Cardiac muscle cell (in vitro differentiated cells and primary cell): ENCODE measurements at regions not wholly inside any gene's neighbourhood (a gene's known extent, or its start where the extent isn't known, plus 50 kb on each side); places are given as distances from the start of the nearest gene placed in this dataset.

Experiments used
- DNase-seq, 2 donors: peaks; one replicate each; pipeline versions ENCODE4 v3.0.0 to v3.0.0-alpha.2; 2010 to 2017; ENCODE audit warnings: low read depth in 1 of 2, low spot score in 1 of 2
- H3K27ac ChIP-seq: fragments of 200-600 bp; sonication (generic); 2 replicates; pipeline ENCODE4 v1.5.1; 2016
- H3K27me3 ChIP-seq: fragments of 200-600 bp; sonication (generic); 2 replicates; pipeline ENCODE4 v1.6.0; 2016; ENCODE audit warnings: control low read depth
- H3K36me3 ChIP-seq: fragments of 200-600 bp; sonication (generic); 2 replicates; pipeline ENCODE4 v1.5.1; 2016; ENCODE audit warnings: control low read depth
- H3K4me1 ChIP-seq: fragments of 200-600 bp; sonication (generic); 2 replicates; pipeline ENCODE4 v1.8.1; 2017; ENCODE audit warnings: low read depth, mild to moderate bottlenecking, mixed run types
- H3K4me3 ChIP-seq: fragments of 200-600 bp; sonication (generic); 2 replicates; pipeline ENCODE4 v1.5.1; 2016; ENCODE audit warnings: mild to moderate bottlenecking
- H3K9me3 ChIP-seq: fragments of 200-600 bp; sonication (generic); 2 replicates; pipeline ENCODE4 v1.5.1; 2017; ENCODE audit warnings: low read depth, mild to moderate bottlenecking, control low read depth
- CTCF ChIP-seq: IDR thresholded peaks from 2 replicates; pipeline ENCODE4 v1.5.1; 2012; ENCODE audit warnings: low read depth, mild to moderate bottlenecking, low read length

- H3K4me3 ChIP-seq, result no peak overlapping the region
- no peaks in the 10 kb centered on the region for H3K4me1 ChIP-seq
- DNase-seq, result no peak
- H3K27me3 ChIP-seq, result no peaks in the 10 kb centered on the region
- TF ChIP-seq CTCF, result no peak
- no peaks in the 10 kb centered on the region for H3K36me3 ChIP-seq
- H3K9me3 ChIP-seq, result no peaks in the 10 kb centered on the region
- H3K27ac ChIP-seq, result no peak overlapping the region
Measured at GRCh38 chr1:90357995-90358394, 359.1 kb downstream of the BARHL2 start.

GRCh38 chr1:90356991-90357390 lies 360.1 kb downstream of the BARHL2 start:
- no peaks in the 10 kb centered on the region for H3K4me1 ChIP-seq
- H3K27ac ChIP-seq, result no peak overlapping the region
- H3K4me3 ChIP-seq, result no peak overlapping the region
- no peaks in the 10 kb centered on the region for H3K9me3 ChIP-seq
- H3K27me3 ChIP-seq, result no peaks in the 10 kb centered on the region
- H3K36me3 ChIP-seq, result no peaks in the 10 kb centered on the region
- TF ChIP-seq CTCF, result no peak
- DNase-seq, result no peak

DNA sequence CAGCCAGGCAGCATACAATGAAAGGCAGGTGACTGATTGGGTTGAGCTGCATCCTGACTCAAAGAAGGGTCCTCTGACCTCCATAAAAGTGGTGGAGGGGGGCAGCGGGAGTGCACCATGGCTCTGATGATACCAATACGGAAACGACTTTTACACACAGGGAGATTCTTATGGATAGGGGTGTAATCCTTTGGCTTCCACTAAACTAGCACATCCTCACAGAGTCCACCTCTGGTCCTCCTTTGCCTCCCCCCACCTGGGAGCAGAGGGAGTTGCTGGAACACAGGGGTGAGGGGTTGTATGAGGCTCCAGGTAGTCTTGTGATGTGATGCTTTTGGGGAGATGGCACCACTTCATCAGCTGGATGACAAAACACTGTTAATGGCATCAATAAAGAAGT lies 361.0 kb downstream of the BARHL2 start:
- no peaks in the 10 kb centered on the region for H3K36me3 ChIP-seq
- H3K27ac ChIP-seq, result no peak overlapping the region
- no peak for TF ChIP-seq CTCF
- H3K4me3 ChIP-seq, result no peak overlapping the region
- DNase-seq, result no peak
- H3K27me3 ChIP-seq, result no peaks in the 10 kb centered on the region
- H3K9me3 ChIP-seq, result no peaks in the 10 kb centered on the region
- no peaks in the 10 kb centered on the region for H3K4me1 ChIP-seq

DNA sequence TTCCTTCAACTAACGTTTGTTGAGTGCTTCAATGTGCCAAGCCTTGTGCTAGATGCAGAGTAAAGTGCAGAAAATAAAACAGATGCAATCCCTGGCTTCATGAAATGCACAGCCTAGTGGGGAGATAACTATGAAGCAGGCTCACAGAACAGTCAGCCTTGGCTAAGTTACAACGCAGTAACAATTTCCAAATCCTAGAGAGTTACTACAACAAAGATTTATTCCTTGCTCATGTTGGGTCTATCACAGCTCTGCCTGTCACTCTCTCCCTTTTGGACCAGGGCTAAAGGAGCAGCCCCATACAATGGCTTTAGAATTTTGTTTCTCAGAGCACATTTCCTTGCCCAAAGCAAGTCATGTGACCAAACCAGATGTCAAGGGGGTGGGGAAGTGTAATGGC lies 359.8 kb downstream of the ZNF326 start:
- no peaks in the 10 kb centered on the region for H3K27me3 ChIP-seq
- no peak for TF ChIP-seq CTCF
- no peak overlapping the region for H3K27ac ChIP-seq
- DNase-seq, result no peak
- H3K36me3 ChIP-seq, result no peaks in the 10 kb centered on the region
- H3K9me3 ChIP-seq, result no peaks in the 10 kb centered on the region
- no peaks in the 10 kb centered on the region for H3K4me1 ChIP-seq
- H3K4me3 ChIP-seq, result no peak overlapping the region

GRCh38 chr1:90351019-90351418 lies 356.1 kb downstream of the ZNF326 start:
- Histone ChIP-seq H3K4me3 (no peak overlapping the region), H3K27me3 (no peaks in the 10 kb centered on the region), H3K4me1 (no peaks in the 10 kb centered on the region), H3K9me3 (no peaks in the 10 kb centered on the region), H3K27ac (no peak overlapping the region), H3K36me3 (no peaks in the 10 kb centered on the region)
- no peak for DNase-seq
- no peak for TF ChIP-seq CTCF

DNA sequence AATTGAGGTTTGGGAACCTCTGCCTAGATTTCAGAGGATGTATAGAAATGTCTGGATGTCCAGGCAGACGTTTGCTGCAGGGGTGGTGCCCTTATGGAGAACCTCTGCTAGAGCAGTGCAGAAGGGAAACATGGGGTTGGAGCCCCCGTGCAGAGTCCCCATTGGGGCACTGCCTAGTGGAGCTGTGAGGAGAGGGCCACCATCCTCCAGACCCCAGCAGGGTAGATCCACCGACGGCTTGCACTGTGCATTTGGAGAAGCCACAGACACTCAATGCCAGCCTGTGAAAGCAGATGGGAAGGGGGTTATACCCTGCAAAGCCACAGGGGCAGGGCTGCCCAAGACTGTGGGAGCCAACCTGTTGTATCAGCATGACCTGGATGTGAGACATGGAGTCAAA lies 354.6 kb downstream of the ZNF326 start:
- no peak for TF ChIP-seq CTCF
- no peak overlapping the region for H3K4me3 ChIP-seq
- no peak overlapping the region for H3K27ac ChIP-seq
- H3K4me1 ChIP-seq, result no peaks in the 10 kb centered on the region
- no peaks in the 10 kb centered on the region for H3K27me3 ChIP-seq
- DNase-seq, result no peak
- no peaks in the 10 kb centered on the region for H3K9me3 ChIP-seq
- H3K36me3 ChIP-seq, result no peaks in the 10 kb centered on the region
